ENCODE measurements at regions not wholly inside any gene's neighbourhood (a gene's known extent, or its start where the extent isn't known, plus 50 kb on each side); places are given as distances from the start of the nearest gene placed in this dataset.
"Not testable (repeated sequence)": the region's sequence is repeated elsewhere in the genome, so short reads cannot be mapped to it uniquely, and the experiment has no call there.

DNA sequence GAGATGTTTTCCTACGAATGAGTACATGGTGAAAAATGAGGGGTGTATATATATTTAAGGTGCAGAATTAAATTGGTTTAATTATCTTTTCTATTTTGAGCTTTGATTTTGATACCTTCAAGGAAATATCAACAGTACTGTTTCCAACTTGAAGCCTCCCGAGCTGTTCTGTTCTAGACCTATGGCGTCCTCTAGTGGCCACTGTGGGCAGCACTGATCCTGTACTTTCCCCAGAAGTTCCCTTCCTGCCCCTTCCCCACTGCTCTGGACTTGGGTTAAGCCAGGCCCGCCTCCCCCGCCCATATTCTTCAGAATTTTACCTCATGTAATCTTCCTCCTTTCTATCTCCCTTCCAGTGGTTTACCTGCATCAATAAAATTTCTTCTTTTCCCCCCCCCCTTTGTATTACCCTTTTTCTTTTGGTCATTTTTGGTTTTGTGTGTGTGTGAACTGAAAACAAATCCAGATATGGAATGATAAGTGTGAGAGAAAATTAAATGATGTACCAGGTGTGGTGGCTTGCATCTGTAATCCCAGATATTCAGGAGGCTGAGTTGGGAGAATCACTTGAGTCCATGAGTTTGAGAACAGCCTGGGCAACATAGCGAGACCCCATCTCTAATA is 1643.5 kb downstream of the TP53TG3F start:
- TF ChIP-seq, protein P1, sequence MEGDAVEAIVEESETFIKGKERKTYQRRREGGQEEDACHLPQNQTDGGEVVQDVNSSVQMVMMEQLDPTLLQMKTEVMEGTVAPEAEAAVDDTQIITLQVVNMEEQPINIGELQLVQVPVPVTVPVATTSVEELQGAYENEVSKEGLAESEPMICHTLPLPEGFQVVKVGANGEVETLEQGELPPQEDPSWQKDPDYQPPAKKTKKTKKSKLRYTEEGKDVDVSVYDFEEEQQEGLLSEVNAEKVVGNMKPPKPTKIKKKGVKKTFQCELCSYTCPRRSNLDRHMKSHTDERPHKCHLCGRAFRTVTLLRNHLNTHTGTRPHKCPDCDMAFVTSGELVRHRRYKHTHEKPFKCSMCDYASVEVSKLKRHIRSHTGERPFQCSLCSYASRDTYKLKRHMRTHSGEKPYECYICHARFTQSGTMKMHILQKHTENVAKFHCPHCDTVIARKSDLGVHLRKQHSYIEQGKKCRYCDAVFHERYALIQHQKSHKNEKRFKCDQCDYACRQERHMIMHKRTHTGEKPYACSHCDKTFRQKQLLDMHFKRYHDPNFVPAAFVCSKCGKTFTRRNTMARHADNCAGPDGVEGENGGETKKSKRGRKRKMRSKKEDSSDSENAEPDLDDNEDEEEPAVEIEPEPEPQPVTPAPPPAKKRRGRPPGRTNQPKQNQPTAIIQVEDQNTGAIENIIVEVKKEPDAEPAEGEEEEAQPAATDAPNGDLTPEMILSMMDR (conservative IDR thresholded peaks at IDR 0.05; ENCODE audit: control insufficient read depth, insufficient read depth, low read depth, low read length): no peak
- no peak for DNase-seq (ENCODE audit: low read depth)
- H3K4me3 ChIP-seq (ENCODE audit: control insufficient read depth, low read depth, low read length): no peak overlapping the region

DNA sequence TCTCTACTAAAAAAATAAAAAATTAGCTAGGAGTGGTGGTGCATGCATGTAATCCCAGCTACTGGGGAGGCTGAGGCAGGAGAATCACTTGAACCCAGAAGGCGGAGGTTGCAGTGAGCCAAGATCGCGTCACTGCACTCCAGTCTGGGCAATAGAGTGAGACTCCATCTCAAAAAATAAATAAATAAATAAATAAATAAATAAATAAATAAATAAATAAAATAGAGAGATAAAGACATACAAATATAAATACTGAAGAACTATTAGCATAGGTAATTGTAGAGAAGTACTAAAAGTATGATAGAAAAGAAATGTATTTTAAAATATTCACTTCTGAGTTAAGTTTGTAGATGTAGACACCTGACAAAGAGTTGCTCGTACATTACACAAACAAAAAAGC is 1652.4 kb downstream of the TP53TG3F start:
- not testable (repeated sequence) for DNase-seq (ENCODE audit: low read depth); H3K4me3 ChIP-seq (ENCODE audit: control insufficient read depth, low read depth, low read length)

DNA sequence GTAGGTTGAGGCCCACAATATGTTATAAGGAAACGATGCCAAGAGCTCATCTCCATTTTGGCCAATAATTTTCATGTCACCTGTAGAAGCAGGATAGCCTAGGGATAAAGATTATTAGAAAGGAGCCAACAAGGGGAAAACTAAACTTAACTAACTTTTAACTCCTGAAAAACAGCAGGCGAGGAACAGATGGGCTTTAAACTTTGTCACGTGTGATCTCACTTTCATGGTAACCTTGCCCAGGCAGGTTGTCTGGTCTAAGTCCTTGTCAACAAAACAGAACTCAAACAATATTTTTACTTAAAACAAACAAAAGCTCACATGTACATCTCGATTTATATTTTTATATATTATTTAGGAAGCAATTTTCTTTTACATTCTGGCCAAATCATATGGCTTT is 1672.0 kb downstream of the TP53TG3F start:
- no peak overlapping the region for H3K4me3 ChIP-seq (ENCODE audit: control insufficient read depth, low read depth, low read length)
- TF ChIP-seq, protein P1 (conservative IDR thresholded peaks at IDR 0.05; ENCODE audit: control insufficient read depth, insufficient read depth, low read depth, low read length): no peak
- no peak for DNase-seq (ENCODE audit: low read depth)

DNA sequence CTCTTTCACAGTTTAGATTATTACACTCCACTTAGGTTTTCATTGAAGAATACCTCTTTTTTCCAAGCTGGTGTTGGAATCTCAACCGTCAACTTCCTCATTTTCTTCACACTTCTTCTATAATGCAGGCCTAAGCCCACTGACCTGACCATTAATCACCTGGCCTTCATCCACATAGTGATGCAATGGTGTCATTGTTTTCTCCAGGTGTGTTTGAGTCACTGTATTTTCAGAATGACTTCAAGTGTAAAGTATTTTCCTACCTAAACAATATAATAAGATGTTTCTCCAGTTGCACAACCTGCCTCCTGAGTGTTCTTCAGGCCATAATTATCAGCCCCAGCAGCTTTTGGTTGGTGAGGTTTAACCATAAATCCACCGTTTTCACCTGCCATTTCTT is 1675.1 kb downstream of the TP53TG3F start:
- DNase-seq (ENCODE audit: low read depth): no peak
- TF ChIP-seq, protein P1 (conservative IDR thresholded peaks at IDR 0.05; ENCODE audit: control insufficient read depth, insufficient read depth, low read depth, low read length): no peak

DNA sequence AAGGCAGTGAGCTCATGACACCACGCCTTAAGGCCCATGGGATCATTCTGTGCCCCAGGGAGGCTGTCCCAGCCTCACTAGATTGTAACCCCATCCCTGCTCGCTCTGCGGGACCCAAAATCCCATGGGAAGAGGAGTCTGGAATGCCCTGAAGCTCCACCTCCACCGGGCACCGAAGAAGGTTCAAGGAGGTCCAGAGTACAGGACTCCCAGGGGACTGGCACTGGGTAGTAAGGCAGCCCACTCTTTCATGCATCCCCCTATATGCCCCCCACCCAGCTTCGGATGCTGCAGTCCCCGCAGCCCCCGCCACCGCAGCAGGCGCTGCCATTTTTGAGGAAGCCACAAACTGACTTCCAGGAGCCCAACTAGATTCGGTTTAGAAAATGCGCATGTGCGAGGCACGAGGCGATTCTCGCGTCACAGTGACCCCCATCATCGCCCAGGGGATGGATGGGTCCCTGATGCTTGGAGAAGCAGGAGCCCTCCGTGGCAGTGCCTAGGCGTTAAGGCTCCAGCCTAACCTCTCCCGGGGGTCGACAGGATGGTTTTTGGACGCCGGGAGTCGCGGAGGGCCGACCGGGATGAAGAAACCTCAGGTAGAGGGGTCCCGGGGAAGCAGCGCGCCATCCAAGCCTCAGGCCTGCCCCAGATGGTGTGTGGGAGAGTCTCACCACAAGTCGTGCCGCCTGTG is 1681.0 kb downstream of the TP53TG3F start:
- TF ChIP-seq, protein P1 (conservative IDR thresholded peaks at IDR 0.05; ENCODE audit: control insufficient read depth, insufficient read depth, low read depth, low read length): no peak
- no peak for DNase-seq (ENCODE audit: low read depth)

More for the DNA sequence above, 1675.1 kb downstream of the TP53TG3F start:
- no peak overlapping the region for H3K4me3 ChIP-seq (ENCODE audit: control insufficient read depth, low read depth, low read length)

DNA sequence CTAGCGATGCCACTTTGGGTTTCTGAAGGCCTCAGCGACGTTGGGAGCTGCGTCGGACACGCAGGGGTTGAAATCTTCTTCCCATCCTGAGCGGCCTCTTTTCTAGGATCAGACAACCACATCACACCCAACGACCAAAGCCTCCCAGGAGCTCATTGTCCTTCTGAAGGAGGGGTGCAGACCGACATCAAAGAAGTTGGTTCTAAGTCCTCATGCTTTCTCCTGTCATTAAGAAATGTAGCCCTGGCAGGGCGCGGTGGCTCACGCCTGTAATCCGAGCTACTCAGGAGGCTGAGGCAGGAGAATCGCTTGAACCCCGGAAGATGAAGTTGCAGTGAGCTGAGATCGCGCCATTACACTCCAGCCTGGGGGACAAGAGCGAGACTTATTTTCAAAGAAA is 1681.9 kb downstream of the TP53TG3F start:
- H3K4me3 ChIP-seq (ENCODE audit: control insufficient read depth, low read depth, low read length): no peak overlapping the region
- no peak for DNase-seq (ENCODE audit: low read depth)
- TF ChIP-seq, protein P1 (conservative IDR thresholded peaks at IDR 0.05; ENCODE audit: control insufficient read depth, insufficient read depth, low read depth, low read length): no peak

More for the DNA sequence above, 1681.0 kb downstream of the TP53TG3F start:
- no peak overlapping the region for H3K4me3 ChIP-seq (ENCODE audit: control insufficient read depth, low read depth, low read length)

DNA sequence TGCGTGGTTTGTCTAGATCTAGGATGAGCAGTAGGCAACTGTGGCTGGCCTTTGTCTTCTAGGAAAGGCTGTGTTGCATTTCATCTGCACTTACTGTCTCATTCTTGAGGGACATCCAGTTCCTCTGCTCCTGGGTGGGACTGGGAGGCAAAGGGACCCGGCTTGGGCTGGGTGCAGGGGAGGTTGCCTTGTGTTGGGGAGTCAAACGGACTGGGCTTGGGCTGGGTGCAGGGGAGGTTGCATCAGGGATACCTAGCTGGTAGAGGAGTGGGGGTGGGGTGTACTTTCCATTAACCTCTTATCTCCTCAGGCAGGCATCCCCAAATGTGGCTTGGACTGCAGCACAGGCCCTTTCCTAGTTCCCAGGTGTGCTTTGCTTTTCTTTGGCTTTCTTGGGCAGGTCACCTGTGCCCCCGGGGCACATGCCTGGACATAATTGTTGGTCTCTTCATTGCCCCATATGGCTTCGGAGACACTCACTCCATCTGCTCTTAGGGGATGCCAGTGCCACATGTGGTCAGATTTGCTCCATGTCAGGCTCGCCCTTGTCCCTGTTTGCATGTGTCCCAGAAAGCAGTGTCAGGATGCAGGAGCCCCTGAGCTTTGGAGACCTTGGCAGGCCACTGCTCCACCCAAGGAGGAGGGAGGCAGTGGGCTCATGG is 1682.9 kb downstream of the TP53TG3F start:
- TF ChIP-seq, protein P1 (conservative IDR thresholded peaks at IDR 0.05; ENCODE audit: control insufficient read depth, insufficient read depth, low read depth, low read length): no peak
- H3K4me3 ChIP-seq (ENCODE audit: control insufficient read depth, low read depth, low read length): no peak overlapping the region
- DNase-seq (ENCODE audit: low read depth): no peak

Measured in fibroblast of mammary gland (primary cell).